GM12801 (cell line): ENCODE measurements at regions not wholly inside any gene's neighbourhood (a gene's known extent, or its start where the extent isn't known, plus 50 kb on each side); places are given as distances from the start of the nearest gene placed in this dataset.

Experiments used
- CTCF ChIP-seq: IDR thresholded peaks from one replicate; pipeline ENCODE4 v1.5.1; 2011; ENCODE audit warnings: control low read depth; ENCODE audit not compliant: insufficient read length; ENCODE audit errors: extremely low read depth

DNA sequence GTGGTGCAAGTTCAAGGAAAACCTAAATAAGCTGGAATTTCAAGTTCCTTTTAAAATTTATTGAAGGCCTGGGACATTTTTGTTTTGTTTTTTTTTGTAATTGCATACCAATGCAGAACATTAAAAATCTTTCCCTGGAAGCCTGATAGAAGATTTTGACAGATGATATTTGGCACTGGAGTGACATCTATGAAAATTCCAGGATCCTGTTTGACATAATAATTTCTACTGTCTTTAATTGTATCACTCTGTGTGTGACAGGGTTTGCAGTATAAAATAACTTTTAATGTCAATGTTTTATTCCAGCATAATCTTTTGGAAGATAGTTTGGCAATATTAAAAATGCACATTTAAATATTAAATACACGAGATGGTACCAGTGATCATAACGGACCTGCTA lies 514.2 kb upstream of the ACO1 start:
- TF ChIP-seq CTCF = no peak

- TF ChIP-seq CTCF = no peak
Observed at GRCh38 chr9:31873722-31874121, 510.7 kb upstream of the ACO1 start.

DNA sequence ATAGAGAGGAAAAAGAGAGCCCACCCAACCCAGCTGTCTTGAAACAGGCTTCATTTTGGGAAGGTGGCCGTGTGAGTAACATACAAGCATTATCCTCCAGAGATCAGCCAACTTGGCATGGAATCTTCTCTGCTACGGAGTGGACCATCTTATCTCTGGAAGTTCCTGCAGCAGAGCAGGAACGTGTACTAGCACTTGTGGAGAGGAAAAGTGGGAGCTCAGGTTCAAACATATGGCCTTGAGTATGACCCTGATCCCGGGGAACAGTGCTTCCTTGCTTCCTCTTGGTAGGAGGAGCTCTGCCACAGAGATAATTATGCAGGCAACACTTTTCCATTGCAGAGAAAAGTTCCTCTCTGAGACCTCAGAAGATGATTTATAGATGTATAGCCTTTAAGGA lies 490.4 kb upstream of the ACO1 start:
- TF ChIP-seq CTCF = no peak

DNA sequence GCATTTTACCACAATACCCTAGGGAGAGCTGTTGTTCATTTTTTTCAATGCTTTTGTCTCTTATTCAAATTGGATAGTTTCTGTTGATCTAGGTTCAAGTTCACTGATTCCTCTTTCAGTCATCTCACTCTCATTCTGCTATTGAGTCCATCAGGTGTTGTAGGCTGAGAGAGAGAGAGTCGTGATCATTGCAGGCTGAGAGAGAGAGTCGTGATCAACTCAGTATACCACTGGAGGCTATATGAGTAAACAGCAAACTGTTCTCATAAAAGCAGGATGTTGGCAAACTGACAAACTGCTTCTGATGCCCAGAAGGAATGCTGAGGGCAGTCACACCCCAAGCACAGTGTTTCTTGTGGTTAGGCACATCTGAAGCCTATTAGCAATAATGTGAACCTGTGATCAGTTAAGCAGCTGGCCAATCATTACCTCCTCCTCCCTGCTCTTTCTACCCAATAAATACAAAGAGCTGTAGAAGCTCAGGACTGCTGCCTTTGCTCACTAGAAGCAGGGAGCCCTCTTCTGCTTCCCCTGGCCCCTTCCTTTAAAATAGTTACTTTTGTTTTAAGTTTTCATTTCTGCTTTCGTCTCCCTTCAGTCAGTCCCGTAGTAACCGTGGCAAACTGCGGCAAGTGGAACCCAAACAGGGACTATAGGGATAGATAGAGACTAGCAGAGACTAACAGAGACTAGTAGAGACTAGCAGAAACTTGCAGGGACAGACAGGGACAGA lies 476.1 kb upstream of the ACO1 start:
- no peak for TF ChIP-seq CTCF

GRCh38 chr9:31908891-31909480 lies 475.5 kb upstream of the ACO1 start:
- TF ChIP-seq CTCF = no peak

GRCh38 chr9:31912636-31913035 lies 471.8 kb upstream of the ACO1 start:
- TF ChIP-seq CTCF = no peak

DNA sequence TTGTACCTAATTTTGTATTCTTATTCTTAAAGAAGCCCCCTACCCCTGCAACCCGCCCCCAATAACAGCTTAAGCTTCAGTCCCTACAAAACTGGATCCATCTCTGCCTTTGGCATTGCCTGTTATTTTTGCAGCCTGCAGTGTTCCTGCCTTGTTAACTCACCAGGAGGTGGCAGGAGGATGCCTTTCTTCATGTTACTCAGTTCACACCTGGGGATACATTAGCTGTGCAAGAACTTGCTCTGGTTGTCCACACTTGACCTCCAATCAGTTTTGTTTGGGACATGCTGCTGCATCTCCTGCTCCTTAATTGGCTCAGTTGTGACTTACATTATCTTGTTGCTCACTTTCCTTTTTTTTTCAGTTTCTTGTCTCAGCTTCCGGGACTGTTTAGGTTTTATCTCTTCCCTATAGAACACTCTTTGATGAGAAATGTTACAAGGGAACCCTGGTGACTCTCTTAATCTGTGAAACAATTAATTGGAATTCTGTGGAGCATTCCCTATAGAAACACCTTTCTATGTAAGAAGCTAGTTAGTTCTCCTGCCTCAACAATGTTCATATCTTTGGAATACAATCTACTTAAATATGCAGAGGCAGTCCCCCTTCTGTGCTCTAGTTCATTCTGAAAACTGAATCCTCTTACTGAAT lies 467.7 kb upstream of the ACO1 start:
- no peak for TF ChIP-seq CTCF
